Left lobe of liver (tissue), 2 donors: ENCODE measurements at regions not wholly inside any gene's neighbourhood (a gene's known extent, or its start where the extent isn't known, plus 50 kb on each side); places are given as distances from the start of the nearest gene placed in this dataset.
A peak's percentile ranks its signal among the peaks of the same experiment; 100 is the strongest.

Experiments
- ATAC-seq: fragments of 200-7000 bp; cut with Tn5 transposase; one replicate; pipeline ENCODE4 v1.9.1; 2020; ENCODE audit warnings: mild to moderate bottlenecking, moderate library complexity
- DNase-seq: peaks from one replicate; pipeline ENCODE4 v3.0.0-alpha.2; 2020; ENCODE audit warnings: low spot score
- donor health status: DM: no; HTN: no; CAD: no; lungs with moderate emphysema.
- donor health status: DM: no; HTN: yes; CAD: no.

- DNase-seq (no peak), ATAC-seq (no peak)
These were observed 282.6 kb downstream of the IRF8 start for GRCh38 chr16:86181526-86181925.

- ATAC-seq (no peak), DNase-seq (no peak)
These were observed 285.2 kb downstream of the IRF8 start for GRCh38 chr16:86184185-86184584.

GRCh38 chr16:86185089-86185488 lies 286.1 kb downstream of the IRF8 start:
- ATAC-seq (no peak), DNase-seq (no peak)

- ATAC-seq (no peak), DNase-seq (no peak)
These were observed 287.4 kb downstream of the IRF8 start for GRCh38 chr16:86186313-86186712.

GRCh38 chr16:86189934-86190333 lies 291.0 kb downstream of the IRF8 start:
- ATAC-seq: no peak
- no peak for DNase-seq

- ATAC-seq: no peak
- no peak for DNase-seq
These were observed 292.7 kb downstream of the IRF8 start for GRCh38 chr16:86191663-86192062.

GRCh38 chr16:86193528-86194193 lies 294.7 kb downstream of the IRF8 start:
- DNase-seq (no peak), ATAC-seq (no peak)

- DNase-seq (no peak), ATAC-seq (peak; percentile 26)
These were observed 297.1 kb downstream of the IRF8 start for GRCh38 chr16:86195863-86196630.

- DNase-seq: no peak
- no peak for ATAC-seq
These were observed 297.9 kb downstream of the IRF8 start for GRCh38 chr16:86196687-86197391.

GRCh38 chr16:86198206-86199118 lies 299.5 kb downstream of the IRF8 start:
- DNase-seq: no peak
- ATAC-seq: no peak

GRCh38 chr16:86199182-86199581 lies 300.2 kb downstream of the IRF8 start:
- ATAC-seq (no peak), DNase-seq (no peak)

- ATAC-seq (no peak), DNase-seq (no peak)
These were observed 301.1 kb downstream of the IRF8 start for GRCh38 chr16:86199871-86200695.

- ATAC-seq (no peak), DNase-seq (no peak)
These were observed 301.8 kb downstream of the IRF8 start for GRCh38 chr16:86200722-86201121.

GRCh38 chr16:86201746-86202145 lies 302.8 kb downstream of the IRF8 start:
- ATAC-seq (no peak), DNase-seq (no peak)

- ATAC-seq (no peak), DNase-seq (no peak)
These were observed 303.3 kb downstream of the IRF8 start for GRCh38 chr16:86202267-86202666.

- DNase-seq (no peak), ATAC-seq (no peak)
These were observed 303.9 kb downstream of the IRF8 start for GRCh38 chr16:86202760-86203426.

GRCh38 chr16:86203557-86204275 lies 304.8 kb downstream of the IRF8 start:
- no peak for ATAC-seq
- no peak for DNase-seq

- no peak for DNase-seq
- no peak for ATAC-seq
These were observed 304.6 kb upstream of the FOXF1 start for GRCh38 chr16:86205521-86206245.
